Bronchial epithelial cell (primary cell): ENCODE measurements at regions not wholly inside any gene's neighbourhood (a gene's known extent, or its start where the extent isn't known, plus 50 kb on each side); places are given as distances from the start of the nearest gene placed in this dataset.

Source experiments
- DNase-seq: peaks from one replicate; pipeline ENCODE4 v3.0.0-alpha.2; 2010; ENCODE audit warnings: low read depth
- FAIRE-seq: peaks from 2 replicates; lab custom pipeline; 2011; peaks lifted over from hg19 to GRCh38; lab: Jason Lieb, UNC
- H3K27me3 ChIP-seq: 2 replicates; pipeline ENCODE4 v1.5.1; 2011; ENCODE audit warnings: low read length; ENCODE audit not compliant: control insufficient read depth, insufficient read depth
- H3K36me3 ChIP-seq: 2 replicates; pipeline ENCODE4 v1.5.1; 2011; ENCODE audit warnings: low read length; ENCODE audit not compliant: control insufficient read depth, insufficient read depth
- H3K4me3 ChIP-seq: 2 replicates; pipeline ENCODE4 v1.5.1; 2011; ENCODE audit warnings: mild to moderate bottlenecking, low read depth, low read length, control low read depth
- TF ChIP-seq, protein P1 (sequence below): IDR thresholded peaks from 2 replicates; pipeline ENCODE4 v1.5.1; 2011; ENCODE audit warnings: mild to moderate bottlenecking, moderate library complexity, low read length, control low read depth, inconsistent platforms; ENCODE audit not compliant: insufficient read depth, severe bottlenecking

DNA sequence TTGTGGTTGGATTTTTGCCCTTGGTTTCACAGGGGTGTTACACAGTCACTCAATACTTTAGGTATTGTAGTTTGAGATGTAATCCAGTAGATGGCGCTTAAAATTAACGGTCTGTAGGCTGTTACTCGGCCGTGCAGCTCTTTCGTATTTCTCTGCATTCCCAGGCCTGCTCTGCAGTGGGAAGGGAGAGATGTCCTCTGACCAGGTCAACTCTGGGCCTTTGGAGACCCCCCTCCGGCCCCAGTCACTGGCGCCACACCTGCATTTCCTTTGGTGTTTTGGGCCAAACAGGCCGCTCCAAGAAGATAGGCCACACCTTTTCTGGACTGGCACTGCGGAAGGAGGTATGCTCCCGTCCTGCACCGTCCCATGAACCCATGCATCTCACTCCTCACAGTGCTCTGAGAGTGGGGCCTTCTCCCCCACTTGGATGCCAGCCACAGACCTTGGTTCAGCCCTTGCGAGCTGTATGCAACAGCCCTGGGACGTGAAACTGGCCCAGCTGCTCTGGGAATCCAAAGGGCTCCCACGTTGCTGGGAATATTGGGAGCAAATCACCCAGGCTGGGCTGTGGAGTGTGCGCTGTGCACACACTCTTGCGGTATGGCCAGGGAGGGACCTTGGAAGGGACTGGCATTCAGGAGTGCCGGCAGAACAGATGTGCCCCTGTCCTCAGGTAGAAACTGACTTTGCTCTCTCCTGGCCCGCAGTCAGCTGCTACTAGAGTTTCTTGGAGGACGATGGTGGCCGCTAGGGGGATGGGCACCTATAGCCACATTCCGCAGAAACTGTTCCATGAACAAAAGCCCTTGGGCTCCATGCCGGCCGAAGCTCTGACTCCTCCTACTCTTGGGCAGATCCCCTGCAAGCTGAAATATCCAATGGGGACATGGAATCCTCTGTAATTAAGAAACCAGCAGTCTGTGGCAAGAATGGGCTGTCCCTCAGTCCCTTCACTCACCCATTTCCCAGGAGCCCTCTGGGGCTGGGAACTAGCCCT is 410.5 kb upstream of the CADM2 start:
- H3K27me3 ChIP-seq = no peaks in the 10 kb centered on the region
- DNase-seq = peak; percentile 21
- no peak overlapping the region for H3K4me3 ChIP-seq
- FAIRE-seq = no peak
- H3K36me3 ChIP-seq = no peaks in the 10 kb centered on the region
- TF ChIP-seq, protein P1, sequence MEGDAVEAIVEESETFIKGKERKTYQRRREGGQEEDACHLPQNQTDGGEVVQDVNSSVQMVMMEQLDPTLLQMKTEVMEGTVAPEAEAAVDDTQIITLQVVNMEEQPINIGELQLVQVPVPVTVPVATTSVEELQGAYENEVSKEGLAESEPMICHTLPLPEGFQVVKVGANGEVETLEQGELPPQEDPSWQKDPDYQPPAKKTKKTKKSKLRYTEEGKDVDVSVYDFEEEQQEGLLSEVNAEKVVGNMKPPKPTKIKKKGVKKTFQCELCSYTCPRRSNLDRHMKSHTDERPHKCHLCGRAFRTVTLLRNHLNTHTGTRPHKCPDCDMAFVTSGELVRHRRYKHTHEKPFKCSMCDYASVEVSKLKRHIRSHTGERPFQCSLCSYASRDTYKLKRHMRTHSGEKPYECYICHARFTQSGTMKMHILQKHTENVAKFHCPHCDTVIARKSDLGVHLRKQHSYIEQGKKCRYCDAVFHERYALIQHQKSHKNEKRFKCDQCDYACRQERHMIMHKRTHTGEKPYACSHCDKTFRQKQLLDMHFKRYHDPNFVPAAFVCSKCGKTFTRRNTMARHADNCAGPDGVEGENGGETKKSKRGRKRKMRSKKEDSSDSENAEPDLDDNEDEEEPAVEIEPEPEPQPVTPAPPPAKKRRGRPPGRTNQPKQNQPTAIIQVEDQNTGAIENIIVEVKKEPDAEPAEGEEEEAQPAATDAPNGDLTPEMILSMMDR = peak; percentile 53

GRCh38 chr3:84555629-84556028 is 403.2 kb upstream of the CADM2 start:
- FAIRE-seq (no peak), DNase-seq (no peak)
- Histone ChIP-seq H3K27me3 (no peaks in the 10 kb centered on the region), H3K4me3 (no peak overlapping the region), H3K36me3 (no peaks in the 10 kb centered on the region)
- TF ChIP-seq, protein P1 = no peak

- no peaks in the 10 kb centered on the region for H3K36me3 ChIP-seq
Measured at GRCh38 chr3:84566256-84566655, 392.5 kb upstream of the CADM2 start.

GRCh38 chr3:84567796-84568195 is 391.0 kb upstream of the CADM2 start:
- no peak for FAIRE-seq
- DNase-seq = no peak

More at GRCh38 chr3:84566256-84566655, 392.5 kb upstream of the CADM2 start:
- TF ChIP-seq, protein P1 = no peak
- no peak for DNase-seq
- Histone ChIP-seq H3K27me3 (no peaks in the 10 kb centered on the region), H3K4me3 (no peak overlapping the region)
- FAIRE-seq = no peak

GRCh38 chr3:84573962-84574361 is 384.8 kb upstream of the CADM2 start:
- DNase-seq (no peak), FAIRE-seq (no peak)

More at GRCh38 chr3:84567796-84568195, 391.0 kb upstream of the CADM2 start:
- TF ChIP-seq, protein P1 = no peak
- Histone ChIP-seq H3K36me3 (no peaks in the 10 kb centered on the region), H3K27me3 (no peaks in the 10 kb centered on the region), H3K4me3 (no peak overlapping the region)

More at GRCh38 chr3:84573962-84574361, 384.8 kb upstream of the CADM2 start:
- H3K4me3 ChIP-seq = no peak overlapping the region
- no peaks in the 10 kb centered on the region for H3K27me3 ChIP-seq
- H3K36me3 ChIP-seq = no peaks in the 10 kb centered on the region
- TF ChIP-seq, protein P1 = no peak
